ENCODE measurements at regions not wholly inside any gene's neighbourhood (a gene's known extent, or its start where the extent isn't known, plus 50 kb on each side); places are given as distances from the start of the nearest gene placed in this dataset.

GRCh38 chr13:76745261-76746200 lies 140.7 kb downstream of the KCTD12 start:
- DNase-seq: no peak

GRCh38 chr13:76741624-76742023 lies 144.6 kb downstream of the KCTD12 start:
- DNase-seq: no peak

- DNase-seq: no peak
Measured at GRCh38 chr13:76741046-76741445, 145.2 kb downstream of the KCTD12 start.

- DNase-seq: no peak
Measured at GRCh38 chr13:76738616-76739015, 147.6 kb downstream of the KCTD12 start.

- no peak for DNase-seq
Measured at GRCh38 chr13:76737526-76737925, 148.7 kb downstream of the KCTD12 start.

GRCh38 chr13:76735641-76736040 lies 150.6 kb downstream of the KCTD12 start:
- no peak for DNase-seq

GRCh38 chr13:76733671-76734070 lies 152.5 kb downstream of the KCTD12 start:
- DNase-seq: no peak

GRCh38 chr13:76732367-76732766 lies 153.8 kb downstream of the KCTD12 start:
- DNase-seq: no peak

- no peak for DNase-seq
Measured at GRCh38 chr13:76730220-76730619, 156.0 kb downstream of the KCTD12 start.

- no peak for DNase-seq
Measured at GRCh38 chr13:76729691-76730090, 156.5 kb downstream of the KCTD12 start.

GRCh38 chr13:76725896-76726295 lies 160.3 kb downstream of the KCTD12 start:
- no peak for DNase-seq

GRCh38 chr13:76725211-76725610 lies 161.0 kb downstream of the KCTD12 start:
- no peak for DNase-seq

- DNase-seq: no peak
Measured at GRCh38 chr13:76724421-76724820, 161.8 kb downstream of the KCTD12 start.

GRCh38 chr13:76723551-76724232 lies 162.5 kb downstream of the KCTD12 start:
- no peak for DNase-seq

- DNase-seq: no peak
Measured at GRCh38 chr13:76722782-76723181, 163.4 kb downstream of the KCTD12 start.

GRCh38 chr13:76720821-76721220 lies 165.4 kb downstream of the KCTD12 start:
- DNase-seq: no peak

- DNase-seq: no peak
Measured at GRCh38 chr13:76720416-76720815, 165.8 kb downstream of the KCTD12 start.

- DNase-seq: no peak
Measured at GRCh38 chr13:76719955-76720354, 166.2 kb downstream of the KCTD12 start.

GRCh38 chr13:76717092-76717491 lies 169.1 kb downstream of the KCTD12 start:
- DNase-seq: no peak

GRCh38 chr13:76715621-76716020 lies 170.6 kb downstream of the KCTD12 start:
- DNase-seq: no peak

GRCh38 chr13:76715075-76715474 lies 171.1 kb downstream of the KCTD12 start:
- no peak for DNase-seq

GRCh38 chr13:76713280-76713679 lies 172.9 kb downstream of the KCTD12 start:
- DNase-seq: no peak

GRCh38 chr13:76711550-76712182 lies 174.5 kb downstream of the KCTD12 start:
- DNase-seq: no peak

GRCh38 chr13:76709851-76710250 lies 176.4 kb downstream of the KCTD12 start:
- DNase-seq: no peak
